NCI-H524 (cell line): ENCODE measurements at regions not wholly inside any gene's neighbourhood (a gene's known extent, or its start where the extent isn't known, plus 50 kb on each side); places are given as distances from the start of the nearest gene placed in this dataset.

Experiments used
- DNase-seq, 2 experiments: peaks; one replicate each; lab custom pipeline; 2025; lab: John Stamatoyannopoulos, UW

- no peak for DNase-seq
These were observed 364.1 kb downstream of the FOXO1 start for GRCh38 chr13:40302351-40302750.

- DNase-seq = no peak
These were observed 362.1 kb downstream of the FOXO1 start for GRCh38 chr13:40304391-40304790.

- no peak for DNase-seq
These were observed 359.6 kb downstream of the FOXO1 start for GRCh38 chr13:40306817-40307216.

GRCh38 chr13:40309881-40310280 is 356.6 kb downstream of the FOXO1 start:
- no peak for DNase-seq

GRCh38 chr13:40311356-40312101 is 354.9 kb downstream of the FOXO1 start:
- DNase-seq = no peak

- DNase-seq = no peak
These were observed 352.9 kb downstream of the FOXO1 start for GRCh38 chr13:40313269-40314200.

- no peak for DNase-seq
These were observed 350.9 kb downstream of the FOXO1 start for GRCh38 chr13:40315416-40316064.

- no peak for DNase-seq
These were observed 350.1 kb downstream of the FOXO1 start for GRCh38 chr13:40316301-40316700.

GRCh38 chr13:40317980-40318327 is 348.5 kb downstream of the FOXO1 start:
- DNase-seq = no peak

- peak; percentile 85 to 96 for DNase-seq
These were observed 348.1 kb downstream of the FOXO1 start for GRCh38 chr13:40318366-40318765.

GRCh38 chr13:40319699-40320579 is 346.5 kb downstream of the FOXO1 start:
- no peak for DNase-seq

- no peak for DNase-seq
These were observed 338.4 kb downstream of the FOXO1 start for GRCh38 chr13:40328091-40328490.

- no peak for DNase-seq
These were observed 336.5 kb downstream of the FOXO1 start for GRCh38 chr13:40329781-40330485.

- no peak for DNase-seq
These were observed 335.5 kb downstream of the FOXO1 start for GRCh38 chr13:40330950-40331349.

GRCh38 chr13:40331802-40332201 is 334.6 kb downstream of the FOXO1 start:
- DNase-seq = no peak

GRCh38 chr13:40333226-40333625 is 333.2 kb downstream of the FOXO1 start:
- no peak for DNase-seq

- no peak for DNase-seq
These were observed 332.4 kb downstream of the FOXO1 start for GRCh38 chr13:40334031-40334430.

- DNase-seq = no peak
These were observed 331.8 kb downstream of the FOXO1 start for GRCh38 chr13:40334616-40335015.

GRCh38 chr13:40336228-40337221 is 329.9 kb downstream of the FOXO1 start:
- DNase-seq = no peak

GRCh38 chr13:40337651-40338050 is 328.8 kb downstream of the FOXO1 start:
- no peak for DNase-seq
